Progenitor cell of endocrine pancreas (in vitro differentiated cells): ENCODE measurements at regions not wholly inside any gene's neighbourhood (a gene's known extent, or its start where the extent isn't known, plus 50 kb on each side); places are given as distances from the start of the nearest gene placed in this dataset.

Source experiments
- DNase-seq: peaks from one replicate; pipeline ENCODE4 v3.0.0; 2021; ENCODE audit warnings: low spot score; ENCODE audit not compliant: unreplicated experiment
- H3K27ac Mint-ChIP-seq: 2 replicates; pipeline ENCODE4 v1.8.0; 2021; ENCODE audit warnings: mild to moderate bottlenecking, moderate library complexity, mixed read lengths
- H3K27me3 Mint-ChIP-seq: 2 replicates; pipeline ENCODE4 v1.8.0; 2021; ENCODE audit warnings: mixed read lengths
- H3K36me3 Mint-ChIP-seq: 2 replicates; pipeline ENCODE4 v1.8.0; 2022; ENCODE audit warnings: mixed read lengths; ENCODE audit not compliant: insufficient read depth
- H3K4me1 Mint-ChIP-seq: 2 replicates; pipeline ENCODE4 v1.8.0; 2021; ENCODE audit warnings: low read depth, mixed read lengths
- H3K4me3 Mint-ChIP-seq: 2 replicates; pipeline ENCODE4 v1.8.0; 2021; ENCODE audit warnings: low read depth, mild to moderate bottlenecking, moderate library complexity, mixed read lengths
- H3K9me3 Mint-ChIP-seq: 2 replicates; pipeline ENCODE4 v1.8.0; 2021; ENCODE audit warnings: low read depth, mixed read lengths
- TF ChIP-seq, protein P1 (sequence below): fragments of 200-600 bp; sonication (generic); IDR thresholded peaks from one replicate; pipeline ENCODE4 v1.5.0; 2021; ENCODE audit warnings: antibody characterized with exemption, mild to moderate bottlenecking; ENCODE audit not compliant: unreplicated experiment

DNA sequence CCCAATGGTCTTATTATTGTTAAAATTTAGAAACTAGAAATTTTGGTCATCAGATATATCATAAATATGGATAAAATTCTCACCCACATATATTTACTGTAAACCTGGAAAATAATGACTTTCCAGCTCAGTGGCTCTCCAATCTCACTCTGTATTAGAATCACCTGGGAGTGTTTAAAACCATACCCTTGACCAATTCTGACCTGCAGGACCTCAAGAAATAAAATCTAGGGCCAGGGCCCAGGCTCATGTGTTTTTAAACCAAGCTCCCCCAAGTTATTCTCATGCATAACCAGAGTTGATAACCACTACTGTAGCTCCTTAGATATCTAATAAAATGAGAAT, 372.1 kb downstream of the SHQ1 start:
- H3K4me3 Mint-ChIP-seq, result no peak overlapping the region
- no peak for DNase-seq
- H3K27me3 Mint-ChIP-seq, result no peaks in the 10 kb centered on the region
- TF ChIP-seq, protein P1, sequence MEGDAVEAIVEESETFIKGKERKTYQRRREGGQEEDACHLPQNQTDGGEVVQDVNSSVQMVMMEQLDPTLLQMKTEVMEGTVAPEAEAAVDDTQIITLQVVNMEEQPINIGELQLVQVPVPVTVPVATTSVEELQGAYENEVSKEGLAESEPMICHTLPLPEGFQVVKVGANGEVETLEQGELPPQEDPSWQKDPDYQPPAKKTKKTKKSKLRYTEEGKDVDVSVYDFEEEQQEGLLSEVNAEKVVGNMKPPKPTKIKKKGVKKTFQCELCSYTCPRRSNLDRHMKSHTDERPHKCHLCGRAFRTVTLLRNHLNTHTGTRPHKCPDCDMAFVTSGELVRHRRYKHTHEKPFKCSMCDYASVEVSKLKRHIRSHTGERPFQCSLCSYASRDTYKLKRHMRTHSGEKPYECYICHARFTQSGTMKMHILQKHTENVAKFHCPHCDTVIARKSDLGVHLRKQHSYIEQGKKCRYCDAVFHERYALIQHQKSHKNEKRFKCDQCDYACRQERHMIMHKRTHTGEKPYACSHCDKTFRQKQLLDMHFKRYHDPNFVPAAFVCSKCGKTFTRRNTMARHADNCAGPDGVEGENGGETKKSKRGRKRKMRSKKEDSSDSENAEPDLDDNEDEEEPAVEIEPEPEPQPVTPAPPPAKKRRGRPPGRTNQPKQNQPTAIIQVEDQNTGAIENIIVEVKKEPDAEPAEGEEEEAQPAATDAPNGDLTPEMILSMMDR, result no peak
- no peak overlapping the region for H3K27ac Mint-ChIP-seq
- peaks cover 4% of the 10 kb centered on the region for H3K4me1 Mint-ChIP-seq
- H3K36me3 Mint-ChIP-seq, result no peaks in the 10 kb centered on the region
- H3K9me3 Mint-ChIP-seq, result no peaks in the 10 kb centered on the region

DNA sequence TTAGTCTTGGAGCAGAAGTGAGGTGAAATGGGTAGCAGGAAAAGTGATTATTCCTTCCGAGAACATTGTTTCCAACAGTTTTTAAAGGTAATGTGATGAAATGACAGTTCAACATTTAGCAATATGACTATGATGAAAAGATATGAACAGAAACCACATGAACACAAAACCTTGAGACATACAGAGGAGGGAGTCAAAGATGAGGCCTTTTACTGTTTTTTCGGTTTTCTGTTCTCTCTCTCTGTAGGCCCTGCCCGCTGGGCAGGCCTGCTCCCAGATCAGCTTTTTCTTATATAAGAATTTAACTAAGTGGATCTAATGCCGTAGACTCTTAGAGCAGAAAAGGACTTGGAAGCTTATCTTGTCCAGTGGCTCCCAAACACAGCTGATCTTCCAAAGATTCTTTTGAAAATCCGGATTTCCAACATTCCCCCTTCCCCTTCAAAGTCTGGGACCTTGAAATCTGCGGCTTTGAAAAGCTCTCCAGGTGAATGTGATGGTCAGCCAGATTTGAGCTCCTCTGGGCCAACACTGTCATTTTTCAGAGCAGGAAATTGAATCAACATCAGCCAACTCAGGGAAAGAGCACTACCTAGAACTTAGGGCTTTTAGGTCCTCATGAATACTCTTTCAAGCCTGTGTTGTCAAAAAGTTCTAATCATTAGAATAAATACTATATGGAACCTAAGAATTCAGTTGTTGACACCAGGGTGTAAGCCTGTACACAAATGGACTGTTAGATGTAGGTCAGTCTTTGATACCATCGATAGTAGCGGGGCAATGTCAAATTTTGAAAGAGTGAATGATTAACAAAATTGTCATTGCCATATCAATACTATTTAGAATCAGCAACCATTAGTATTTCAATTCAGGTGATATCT, 372.7 kb downstream of the SHQ1 start:
- TF ChIP-seq, protein P1, result no peak
- H3K27ac Mint-ChIP-seq, result no peak overlapping the region
- no peaks in the 10 kb centered on the region for H3K27me3 Mint-ChIP-seq
- H3K36me3 Mint-ChIP-seq, result no peaks in the 10 kb centered on the region
- DNase-seq, result no peak
- no peak overlapping the region for H3K4me3 Mint-ChIP-seq
- H3K9me3 Mint-ChIP-seq, result no peaks in the 10 kb centered on the region
- H3K4me1 Mint-ChIP-seq, result peaks cover 10% of the 10 kb centered on the region

DNA sequence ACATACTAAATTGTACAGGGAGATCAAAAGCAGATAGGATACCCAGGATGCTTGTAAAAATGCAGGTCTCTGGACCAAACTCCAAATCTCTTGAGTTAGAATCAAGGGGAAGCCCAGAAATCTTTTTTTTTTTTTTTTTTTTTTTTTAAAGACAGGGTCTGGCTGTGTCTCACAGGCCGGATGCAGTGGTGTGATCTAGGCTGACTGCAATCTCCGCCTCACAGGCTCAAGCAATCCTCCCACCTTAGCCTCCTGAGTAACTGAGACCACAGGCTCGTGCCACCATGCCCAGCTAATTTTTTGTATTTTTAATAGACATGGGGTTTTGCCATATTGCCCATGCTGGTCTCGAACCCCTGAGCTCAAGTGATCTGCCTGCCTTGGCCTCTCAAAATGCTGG, 373.5 kb downstream of the SHQ1 start:
- DNase-seq, result no peak
- H3K36me3 Mint-ChIP-seq, result no peaks in the 10 kb centered on the region
- no peaks in the 10 kb centered on the region for H3K27me3 Mint-ChIP-seq
- TF ChIP-seq, protein P1, result no peak
- no peak overlapping the region for H3K27ac Mint-ChIP-seq
- H3K4me1 Mint-ChIP-seq, result peaks cover 12% of the 10 kb centered on the region
- H3K4me3 Mint-ChIP-seq, result no peak overlapping the region
- H3K9me3 Mint-ChIP-seq, result no peaks in the 10 kb centered on the region

DNA sequence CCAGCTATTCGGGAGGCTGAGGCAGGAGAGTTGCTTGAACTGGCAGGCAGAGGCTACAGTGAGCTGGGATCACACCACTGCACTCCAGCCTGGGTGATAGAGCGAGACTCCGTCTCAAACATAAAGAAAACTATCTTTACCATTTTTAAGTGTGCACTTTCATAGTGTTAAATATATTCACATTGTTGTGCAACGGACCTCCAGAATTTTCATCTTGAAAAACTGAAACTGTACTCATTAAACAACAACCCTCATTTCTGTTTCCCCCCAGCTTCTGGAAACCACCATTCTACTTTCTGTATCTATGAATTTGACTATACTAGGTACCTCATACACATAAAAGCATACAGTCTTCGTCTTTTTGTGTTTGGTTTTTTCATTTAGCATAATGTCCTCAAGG, 375.1 kb downstream of the SHQ1 start:
- H3K27ac Mint-ChIP-seq, result no peak overlapping the region
- no peaks in the 10 kb centered on the region for H3K36me3 Mint-ChIP-seq
- H3K4me1 Mint-ChIP-seq, result peaks cover 12% of the 10 kb centered on the region
- no peak for DNase-seq
- H3K9me3 Mint-ChIP-seq, result no peaks in the 10 kb centered on the region
- no peak overlapping the region for H3K4me3 Mint-ChIP-seq
- no peaks in the 10 kb centered on the region for H3K27me3 Mint-ChIP-seq
- TF ChIP-seq, protein P1, result no peak

DNA sequence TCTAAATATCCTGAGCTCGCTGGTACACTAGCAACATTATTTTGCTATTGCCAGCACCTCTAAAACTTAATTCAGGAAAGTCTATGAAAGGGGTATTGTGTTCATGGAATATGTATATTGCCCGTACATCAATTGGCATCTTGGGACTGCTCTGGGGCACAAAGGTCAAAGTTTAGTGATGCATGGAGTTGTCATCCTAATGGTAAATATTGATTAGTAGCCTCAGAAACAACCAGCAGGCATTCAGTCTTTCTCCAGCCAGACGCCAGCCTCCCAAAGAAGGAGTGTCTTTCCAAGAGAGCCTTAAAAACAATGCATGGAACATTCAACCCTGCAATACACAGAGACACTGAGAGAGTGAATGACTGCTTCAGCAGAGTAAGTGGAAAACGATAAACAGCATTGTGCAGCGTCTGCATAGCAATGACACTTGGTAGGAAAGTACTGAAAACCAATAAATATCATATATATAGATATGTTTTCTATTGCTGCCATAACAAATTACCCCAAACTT, 377.3 kb downstream of the SHQ1 start:
- H3K27me3 Mint-ChIP-seq, result no peaks in the 10 kb centered on the region
- H3K4me1 Mint-ChIP-seq, result peaks cover 12% of the 10 kb centered on the region
- no peaks in the 10 kb centered on the region for H3K9me3 Mint-ChIP-seq
- no peaks in the 10 kb centered on the region for H3K36me3 Mint-ChIP-seq
- H3K4me3 Mint-ChIP-seq, result no peak overlapping the region
- no peak for DNase-seq
- no peak overlapping the region for H3K27ac Mint-ChIP-seq
- TF ChIP-seq, protein P1, result no peak
